Natural killer cell (primary cell): ENCODE measurements at regions not wholly inside any gene's neighbourhood (a gene's known extent, or its start where the extent isn't known, plus 50 kb on each side); places are given as distances from the start of the nearest gene placed in this dataset.

ENCODE experiments used
- ATAC-seq, 3 donors: fragments of 150-1000 bp in 2 of 3; fragments of 200-7000 bp in 1 of 3; cut with Tn5 transposase; 1 replicate in 1 of 3; 2 replicates in 2 of 3; pipeline ENCODE4 v1.10.0; 2021; ENCODE audit warnings: mild to moderate bottlenecking in 2 of 3, moderate library complexity in 2 of 3
- DNase-seq, 2 donors: peaks; one replicate each; pipeline versions ENCODE4 v3.0.0 to v3.0.0-alpha.2; 2013 to 2021; ENCODE audit warnings: mixed read lengths in 1 of 2
- H3K27ac ChIP-seq: one replicate; pipeline ENCODE4 v1.5.1; 2013; ENCODE audit warnings: mild to moderate bottlenecking, low read length
- H3K27me3 ChIP-seq: one replicate; pipeline ENCODE4 v1.6.1; 2013; ENCODE audit warnings: low read length; ENCODE audit not compliant: control insufficient read depth, insufficient read depth
- H3K36me3 ChIP-seq: one replicate; pipeline ENCODE4 v1.6.1; 2013; ENCODE audit warnings: low read length; ENCODE audit not compliant: control insufficient read depth, insufficient read depth
- H3K4me1 ChIP-seq: one replicate; pipeline ENCODE4 v1.6.1; 2013; ENCODE audit warnings: low read length; ENCODE audit not compliant: control insufficient read depth, insufficient read depth
- H3K4me3 ChIP-seq: one replicate; pipeline ENCODE4 v1.5.1; 2013; ENCODE audit warnings: low read length
- H3K9me3 ChIP-seq: one replicate; pipeline ENCODE4 v1.6.1; 2013; ENCODE audit warnings: low read length; ENCODE audit not compliant: control insufficient read depth, insufficient read depth
- H3K27ac Mint-ChIP-seq, 2 donors: one replicate each; pipeline ENCODE4 v1.8.0; 2022; ENCODE audit warnings: mild to moderate bottlenecking in 2 of 2, mixed read lengths in 2 of 2, moderate library complexity in 1 of 2
- H3K27me3 Mint-ChIP-seq, 2 donors: one replicate each; pipeline ENCODE4 v1.8.0; 2022; ENCODE audit warnings: low read depth in 2 of 2, mixed read lengths in 2 of 2
- H3K36me3 Mint-ChIP-seq: one replicate; pipeline ENCODE4 v1.8.0; 2022; ENCODE audit warnings: mixed read lengths
- H3K4me1 Mint-ChIP-seq, 2 donors: one replicate each; pipeline ENCODE4 v1.8.0; 2022; ENCODE audit warnings: mixed read lengths in 2 of 2
- H3K4me3 Mint-ChIP-seq: one replicate; pipeline ENCODE4 v1.8.0; 2022; ENCODE audit warnings: mild to moderate bottlenecking, moderate library complexity, mixed read lengths
- H3K9me3 Mint-ChIP-seq, 2 donors: one replicate each; pipeline ENCODE4 v1.8.0; 2022; ENCODE audit warnings: mixed read lengths in 2 of 2
- CTCF ChIP-seq: fragments of 200-600 bp; IDR thresholded peaks from one replicate; pipeline ENCODE4 v1.8.0; 2022; ENCODE audit warnings: antibody characterized with exemption
- WGBS: methylation state at CpG from one replicate; pipeline ENCODE4 v1.1.7; 2013; ENCODE audit warnings: missing lambda C conversion rate; ENCODE audit not compliant: insufficient coverage; 5-methylcytosine and 5-hydroxymethylcytosine counted together
- intact Hi-C: fragments of 100-400 bp; cut with micrococcal nuclease; formaldehyde crosslinking; loops from one replicate; pipeline ENCODE4 v1.14.2; 2022

- Mint-ChIP-seq H3K36me3 (no peaks in the 10 kb centered on the region), H3K9me3 (peaks cover 0 to 2% of the 10 kb centered on the region in 2 donors), H3K27me3 (no peaks in the 10 kb centered on the region), H3K4me3 (no peak overlapping the region), H3K27ac (no peak overlapping the region), H3K4me1 (no peaks in the 10 kb centered on the region)
- no peak for TF ChIP-seq CTCF
- H3K9me3 ChIP-seq, result no peaks in the 10 kb centered on the region
- intact Hi-C loops, result no loop called here
- ATAC-seq, result no peak
- no peak overlapping the region for H3K4me3 ChIP-seq
- H3K36me3 ChIP-seq, result no peaks in the 10 kb centered on the region
- no peaks in the 10 kb centered on the region for H3K27me3 ChIP-seq
- no CpG with 5 or more reads among the region's 1 CpG for WGBS
- DNase-seq, result no peak
- H3K4me1 ChIP-seq, result no peaks in the 10 kb centered on the region
- no peak overlapping the region for H3K27ac ChIP-seq
Measured at GRCh38 chrX:94216738-94217137, 542.7 kb downstream of the FAM133A start.

- intact Hi-C loops, result no loop called here
- Histone ChIP-seq H3K27me3 (no peaks in the 10 kb centered on the region), H3K27ac (no peak overlapping the region), H3K4me1 (no peaks in the 10 kb centered on the region), H3K9me3 (peaks cover 7% of the 10 kb centered on the region), H3K4me3 (no peak overlapping the region), H3K36me3 (no peaks in the 10 kb centered on the region)
- WGBS, result 78% methylated on average over 1 of the region's 2 CpGs
- ATAC-seq, result no peak
- no peak for TF ChIP-seq CTCF
- Mint-ChIP-seq H3K27me3 (no peaks in the 10 kb centered on the region), H3K36me3 (no peaks in the 10 kb centered on the region), H3K27ac (no peak overlapping the region), H3K4me3 (no peak overlapping the region), H3K9me3 (peaks cover 7 to 11% of the 10 kb centered on the region in 2 donors), H3K4me1 (no peaks in the 10 kb centered on the region)
- DNase-seq, result no peak
Measured at GRCh38 chrX:94252211-94252610, 578.2 kb downstream of the FAM133A start.

GRCh38 chrX:94256396-94256795, 582.4 kb downstream of the FAM133A start:
- Histone ChIP-seq H3K4me1 (no peaks in the 10 kb centered on the region), H3K9me3 (peaks cover 7% of the 10 kb centered on the region), H3K4me3 (no peak overlapping the region), H3K36me3 (no peaks in the 10 kb centered on the region), H3K27me3 (no peaks in the 10 kb centered on the region), H3K27ac (no peak overlapping the region)
- whole genome bisulfite sequencing, result 100% methylated on average over 1 of the region's 1 CpG
- H3K27ac Mint-ChIP-seq, result no peak overlapping the region
- no peak for TF ChIP-seq CTCF
- intact Hi-C loops, result no loop called here
- DNase-seq (no peak), ATAC-seq (no peak)
- no peak overlapping the region for H3K4me3 Mint-ChIP-seq
- H3K27me3 Mint-ChIP-seq, result no peaks in the 10 kb centered on the region
- H3K9me3 Mint-ChIP-seq, result peaks cover 11 to 15% of the 10 kb centered on the region in 2 donors
- no peaks in the 10 kb centered on the region for H3K4me1 Mint-ChIP-seq
- H3K36me3 Mint-ChIP-seq, result no peaks in the 10 kb centered on the region

GRCh38 chrX:94265323-94265722, 591.3 kb downstream of the FAM133A start:
- DNase-seq (no peak), ATAC-seq (no peak)
- no peaks in the 10 kb centered on the region for H3K27me3 ChIP-seq
- no peaks in the 10 kb centered on the region for H3K36me3 ChIP-seq
- H3K4me1 ChIP-seq, result no peaks in the 10 kb centered on the region
- Mint-ChIP-seq H3K4me1 (no peaks in the 10 kb centered on the region), H3K27me3 (no peaks in the 10 kb centered on the region), H3K36me3 (no peaks in the 10 kb centered on the region), H3K9me3 (peaks cover 5 to 9% of the 10 kb centered on the region in 2 donors), H3K27ac (no peak overlapping the region), H3K4me3 (no peak overlapping the region)
- no peak for TF ChIP-seq CTCF
- no CpG with 5 or more reads among the region's 1 CpG for WGBS
- no peak overlapping the region for H3K27ac ChIP-seq
- H3K9me3 ChIP-seq, result no peaks in the 10 kb centered on the region
- intact Hi-C loops, result no loop called here
- no peak overlapping the region for H3K4me3 ChIP-seq
